T-cell (primary cell): ENCODE measurements at regions not wholly inside any gene's neighbourhood (a gene's known extent, or its start where the extent isn't known, plus 50 kb on each side); places are given as distances from the start of the nearest gene placed in this dataset.

Experiments used
- ATAC-seq, 4 experiments: fragments of 200-7000 bp in 3 of 4; fragments of 150-1000 bp in 1 of 4; cut with Tn5 transposase; replicated peaks in 1 of 4; 1 replicate in 3 of 4; 2 replicates in 1 of 4; pipeline ENCODE4 v1.10.0; 2021; ENCODE audit warnings: moderate library complexity in 3 of 4, mild to moderate bottlenecking in 2 of 4, moderate number of reproducible peaks in 1 of 4
- CTCF ChIA-PET, 2 donors: fragments of 300-600 bp; sonication (Branson Sonifier 250); formaldehyde crosslinking; loops; one replicate each; lab custom pipeline; 2022; ENCODE audit warnings: antibody characterized with exemption in 2 of 2; lab: Charles Lee
- POLR2A ChIA-PET, 2 donors: fragments of 300-600 bp; sonication (Branson Sonifier 250); formaldehyde crosslinking; loops; one replicate each; lab custom pipeline; 2022; ENCODE audit warnings: antibody characterized with exemption in 2 of 2; lab: Charles Lee
- DNase-seq, 35 experiments: peaks; one replicate each; pipeline versions ENCODE4 v3.0.0 to v3.0.0-alpha.2; 2013 to 2023
- H3K27ac ChIP-seq: one replicate; pipeline ENCODE4 v1.5.1; 2013; ENCODE audit warnings: low read length
- H3K27me3 ChIP-seq, 2 experiments: replicated peaks in 1 of 2; 1 replicate in 1 of 2; 2 replicates in 1 of 2; pipeline versions ENCODE4 v1.6.1 to v1.7.0; 2013; ENCODE audit warnings: low read length in 1 of 2, mixed read lengths in 1 of 2; ENCODE audit not compliant: control insufficient read depth in 2 of 2, insufficient read depth in 2 of 2; ENCODE audit errors: extremely low read depth in 1 of 2
- H3K36me3 ChIP-seq, 2 donors: 1 replicate in 1 of 2; 2 replicates in 1 of 2; pipeline versions ENCODE4 v1.6.1 to v1.7.0; 2013; ENCODE audit warnings: low read length in 1 of 2; ENCODE audit not compliant: control insufficient read depth in 2 of 2, insufficient read depth in 1 of 2; ENCODE audit errors: extremely low read depth in 1 of 2
- H3K4me1 ChIP-seq, 2 experiments: 1 replicate in 1 of 2; 2 replicates in 1 of 2; pipeline versions ENCODE4 v1.6.1 to v1.7.0; 2013; ENCODE audit warnings: low read length in 2 of 2, mixed read lengths in 1 of 2; ENCODE audit not compliant: insufficient read depth in 2 of 2, control insufficient read depth in 1 of 2; ENCODE audit errors: extremely low read depth in 1 of 2
- H3K4me3 ChIP-seq, 2 donors: 1 replicate in 1 of 2; 2 replicates in 1 of 2; pipeline versions ENCODE4 v1.5.1 to v1.7.0; 2013; ENCODE audit warnings: mild to moderate bottlenecking in 2 of 2, low read length in 1 of 2, moderate library complexity in 1 of 2; ENCODE audit not compliant: control insufficient read depth in 1 of 2; ENCODE audit errors: extremely low read depth in 1 of 2
- H3K9me3 ChIP-seq: 2 replicates; pipeline ENCODE4 v1.7.0; 2013
- H3K27ac Mint-ChIP-seq, 2 donors: one replicate each; pipeline ENCODE4 v1.8.0; 2020 to 2021; ENCODE audit warnings: mild to moderate bottlenecking in 2 of 2, mixed read lengths in 2 of 2
- H3K27me3 Mint-ChIP-seq, 2 donors: one replicate each; pipeline ENCODE4 v1.8.0; 2021 to 2022; ENCODE audit warnings: mixed read lengths in 2 of 2
- H3K36me3 Mint-ChIP-seq: one replicate; pipeline ENCODE4 v1.8.0; 2021; ENCODE audit warnings: mixed read lengths
- H3K4me1 Mint-ChIP-seq, 3 donors: one replicate each; pipeline ENCODE4 v1.8.0; 2020 to 2022; ENCODE audit warnings: mixed read lengths in 3 of 3, mild to moderate bottlenecking in 1 of 3
- H3K4me3 Mint-ChIP-seq, 3 donors: one replicate each; pipeline ENCODE4 v1.8.0; 2020 to 2022; ENCODE audit warnings: mild to moderate bottlenecking in 3 of 3, mixed read lengths in 3 of 3, moderate library complexity in 3 of 3
- H3K9me3 Mint-ChIP-seq, 3 donors: one replicate each; pipeline ENCODE4 v1.8.0; 2020 to 2022; ENCODE audit warnings: mixed read lengths in 3 of 3
- WGBS: methylation state at CpG from one replicate; pipeline ENCODE4 v1.1.5; 2013; ENCODE audit warnings: missing lambda C conversion rate; ENCODE audit not compliant: insufficient coverage; 5-methylcytosine and 5-hydroxymethylcytosine counted together

DNA sequence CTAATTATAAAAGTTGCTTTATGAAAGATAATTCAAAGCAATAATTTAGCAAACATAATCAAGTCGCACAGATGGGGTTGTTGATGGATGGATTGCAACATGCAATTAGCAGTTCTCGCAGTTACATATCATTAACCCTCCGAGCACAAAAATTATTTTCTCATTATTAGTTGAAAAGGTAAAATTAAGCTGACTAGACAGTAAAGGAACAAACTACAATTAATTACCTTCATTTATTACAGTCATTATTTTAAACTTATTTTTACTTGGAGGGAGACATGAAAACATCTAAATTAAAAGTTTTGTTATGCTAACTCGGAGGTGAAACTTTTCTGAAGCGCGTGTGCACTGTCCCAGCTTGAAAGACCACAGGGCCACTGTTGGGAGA lies 146.9 kb downstream of the PHETA1 start:
- Histone ChIP-seq H3K36me3 (no peaks in the 10 kb centered on the region), H3K27ac (no peak overlapping the region), H3K4me3 (no peak overlapping the region), H3K27me3 (peaks cover 0 to 20% of the 10 kb centered on the region in 2 experiments), H3K4me1 (no peaks in the 10 kb centered on the region), H3K9me3 (no peaks in the 10 kb centered on the region)
- no peak for ATAC-seq
- no peaks in the 10 kb centered on the region for H3K36me3 Mint-ChIP-seq
- DNase-seq = no peak
- ChIA-PET CTCF (no interaction called here), POLR2A (no interaction called here)
- H3K27me3 Mint-ChIP-seq = peaks cover 1 to 9% of the 10 kb centered on the region in 2 donors
- peaks cover 5 to 6% (median 5%) of the 10 kb centered on the region in 3 donors for H3K4me1 Mint-ChIP-seq
- 93% methylated on average over 3 of the region's 6 CpGs for WGBS
- H3K27ac Mint-ChIP-seq = no peak overlapping the region
- no peak overlapping the region for H3K4me3 Mint-ChIP-seq
- no peaks in the 10 kb centered on the region for H3K9me3 Mint-ChIP-seq

- DNase-seq = no peak
- 77% methylated on average over 9 of the region's 14 CpGs for WGBS
- Histone ChIP-seq H3K9me3 (no peaks in the 10 kb centered on the region), H3K4me1 (no peaks in the 10 kb centered on the region), H3K4me3 (no peak overlapping the region), H3K27me3 (peaks cover 0 to 18% of the 10 kb centered on the region in 2 experiments), H3K36me3 (no peaks in the 10 kb centered on the region), H3K27ac (no peak overlapping the region)
- Mint-ChIP-seq H3K36me3 (no peaks in the 10 kb centered on the region), H3K27me3 (peaks cover 5 to 10% of the 10 kb centered on the region in 2 donors), H3K4me1 (peaks cover 5 to 6% (median 5%) of the 10 kb centered on the region in 3 donors), H3K27ac (no peak overlapping the region), H3K4me3 (no peak overlapping the region), H3K9me3 (no peaks in the 10 kb centered on the region)
- no peak for ATAC-seq
- ChIA-PET POLR2A (no interaction called here), CTCF (interaction anchor here in 1 of 2 donors (0.6 kb wide), 2 partner anchors 123 to 266 kb away, joined by 3 to 8 read pairs; no protein-coding TSS in a partner anchor)
These were observed 147.6 kb downstream of the PHETA1 start for GRCh38 chr12:111221062-111222026.

DNA sequence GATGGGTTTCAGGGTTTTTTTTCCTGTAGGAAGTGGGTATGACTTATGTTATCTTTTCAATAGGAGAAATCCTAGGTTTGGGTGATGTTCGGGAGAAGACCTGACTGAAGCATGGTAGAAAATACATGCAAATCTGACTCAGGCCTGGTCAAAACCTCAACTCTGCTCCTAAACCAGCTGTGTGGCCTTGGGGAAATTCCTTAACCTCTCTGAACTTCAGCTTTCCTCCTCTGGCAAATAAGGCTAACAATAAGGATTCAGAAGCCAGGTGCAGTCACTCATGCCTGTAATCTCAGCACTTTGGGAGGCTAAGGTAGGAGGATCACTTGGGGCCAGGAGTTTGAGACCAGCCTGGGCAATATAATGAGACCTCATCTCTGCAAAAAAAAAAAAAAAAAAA lies 148.5 kb downstream of the PHETA1 start:
- DNase-seq (no peak), ATAC-seq (no peak)
- Mint-ChIP-seq H3K27me3 (peaks cover 6 to 7% of the 10 kb centered on the region in 2 donors), H3K27ac (no peak overlapping the region), H3K9me3 (no peaks in the 10 kb centered on the region), H3K4me3 (no peak overlapping the region), H3K36me3 (no peaks in the 10 kb centered on the region), H3K4me1 (peaks cover 5 to 6% (median 5%) of the 10 kb centered on the region in 3 donors)
- Histone ChIP-seq H3K4me3 (no peak overlapping the region), H3K4me1 (no peaks in the 10 kb centered on the region), H3K9me3 (no peaks in the 10 kb centered on the region), H3K36me3 (no peaks in the 10 kb centered on the region), H3K27ac (no peak overlapping the region), H3K27me3 (peaks cover 0 to 21% of the 10 kb centered on the region in 2 experiments)
- WGBS = 88% methylated on average over 1 of the region's 1 CpG
- POLR2A ChIA-PET = no interaction called here
- CTCF ChIA-PET = interaction anchor here in 1 of 2 donors (0.6 to 0.7 kb wide), 3 partner anchors 122 to 265 kb away, joined by 3 to 8 read pairs (median 6); no protein-coding TSS in a partner anchor

DNA sequence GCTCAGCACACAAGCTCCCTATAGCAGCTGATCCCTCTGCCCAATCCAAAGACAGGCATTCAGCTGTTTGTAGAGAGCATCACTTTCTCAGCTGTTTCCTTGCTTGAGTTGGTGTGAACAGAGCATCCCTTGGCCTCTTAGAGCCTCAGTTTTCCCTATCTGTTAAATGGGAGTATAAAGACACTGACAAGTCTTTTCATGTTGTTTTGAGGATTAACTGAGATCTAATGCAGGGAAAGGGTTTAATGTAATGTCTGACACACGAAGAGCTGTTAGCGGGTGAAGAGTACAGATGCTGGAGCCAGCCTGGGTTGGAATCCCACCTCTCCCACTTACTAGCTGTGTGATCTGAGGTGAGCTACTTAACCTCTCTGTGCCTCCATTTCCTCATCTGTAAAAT lies 149.5 kb downstream of the PHETA1 start:
- H3K27me3 ChIP-seq = peaks cover 0 to 19% of the 10 kb centered on the region in 2 experiments
- Mint-ChIP-seq H3K4me1 (peaks cover 1 to 2% (median 2%) of the 10 kb centered on the region in 3 donors), H3K4me3 (no peak overlapping the region), H3K27me3 (peaks cover 8 to 9% of the 10 kb centered on the region in 2 donors), H3K27ac (no peak overlapping the region), H3K36me3 (no peaks in the 10 kb centered on the region), H3K9me3 (no peaks in the 10 kb centered on the region)
- ATAC-seq (no peak), DNase-seq (no peak)
- no CpG with 5 or more reads among the region's 2 CpGs for WGBS
- H3K4me3 ChIP-seq = no peak overlapping the region
- H3K36me3 ChIP-seq = no peaks in the 10 kb centered on the region
- no peaks in the 10 kb centered on the region for H3K9me3 ChIP-seq
- H3K4me1 ChIP-seq = no peaks in the 10 kb centered on the region
- H3K27ac ChIP-seq = no peak overlapping the region
- ChIA-PET CTCF (no interaction called here), POLR2A (no interaction called here)

DNA sequence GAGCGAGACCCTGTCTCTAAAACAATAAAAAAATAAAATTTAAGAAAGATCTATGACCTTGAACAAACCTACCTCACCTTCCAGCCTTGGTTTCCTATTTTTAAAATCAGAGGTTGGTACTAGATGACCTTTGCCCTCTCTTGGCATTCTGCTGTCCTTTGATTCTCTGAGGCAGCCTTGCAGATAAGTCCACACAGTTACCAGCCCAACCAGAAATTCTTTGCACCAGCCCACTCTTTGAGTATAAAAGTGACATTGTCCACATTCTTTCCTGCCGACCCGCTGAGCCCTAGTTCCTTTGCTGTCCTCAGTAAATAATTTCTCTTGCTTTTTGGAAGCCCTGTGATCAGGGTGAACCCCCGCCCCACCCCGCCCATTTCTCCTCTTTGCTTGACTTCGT lies 150.4 kb downstream of the PHETA1 start:
- no peak overlapping the region for H3K4me3 Mint-ChIP-seq
- no peaks in the 10 kb centered on the region for H3K9me3 ChIP-seq
- no peaks in the 10 kb centered on the region for H3K36me3 Mint-ChIP-seq
- ATAC-seq (no peak), DNase-seq (no peak)
- no peak overlapping the region for H3K4me3 ChIP-seq
- H3K4me1 ChIP-seq = no peaks in the 10 kb centered on the region
- WGBS = 92% methylated on average over 5 of the region's 6 CpGs
- H3K9me3 Mint-ChIP-seq = no peaks in the 10 kb centered on the region
- no peaks in the 10 kb centered on the region for H3K36me3 ChIP-seq
- ChIA-PET POLR2A (no interaction called here), CTCF (no interaction called here)
- no peaks in the 10 kb centered on the region for H3K4me1 Mint-ChIP-seq
- H3K27ac Mint-ChIP-seq = no peak overlapping the region
- H3K27me3 Mint-ChIP-seq = peaks cover 8 to 9% of the 10 kb centered on the region in 2 donors
- no peak overlapping the region for H3K27ac ChIP-seq
- H3K27me3 ChIP-seq = peaks cover 0 to 19% of the 10 kb centered on the region in 2 experiments

DNA sequence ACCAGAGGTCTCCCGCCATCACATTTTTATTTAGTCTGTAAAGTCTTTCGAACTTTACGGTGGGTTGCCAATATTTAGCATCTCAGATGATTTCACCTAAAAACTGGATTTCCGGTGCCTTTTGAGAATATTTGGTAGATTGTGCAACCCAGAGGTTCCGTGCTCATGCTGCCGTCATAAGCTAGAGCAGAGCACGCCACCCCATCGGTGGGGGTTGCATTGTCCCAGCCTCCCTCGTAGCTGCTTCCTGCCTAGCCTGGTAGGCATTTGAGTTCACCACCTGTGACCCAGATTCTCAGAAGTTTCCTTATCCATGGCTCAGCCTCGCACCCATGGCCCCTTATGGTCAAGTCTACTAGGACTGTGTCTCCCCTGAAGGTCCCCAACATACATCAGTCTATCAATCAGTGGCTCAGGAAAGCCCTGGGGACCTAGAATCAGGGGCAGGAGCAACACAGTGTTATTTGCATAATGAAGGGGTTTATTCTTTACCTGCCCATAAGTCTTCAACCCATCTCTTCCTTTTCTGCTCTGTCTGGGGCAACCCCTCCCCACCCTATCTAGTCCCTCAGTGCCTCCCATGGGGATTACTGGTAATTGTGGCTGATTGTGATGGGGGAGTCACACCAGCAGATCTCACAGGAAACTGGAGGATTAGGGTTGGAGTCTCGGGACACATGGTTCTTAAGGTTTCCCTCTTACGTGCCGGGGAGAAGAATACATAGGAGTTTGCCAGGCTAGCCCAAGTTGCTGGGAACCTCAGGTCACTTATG lies 152.3 kb downstream of the PHETA1 start:
- ATAC-seq (no peak), DNase-seq (no peak)
- ChIA-PET POLR2A (no interaction called here), CTCF (no interaction called here)
- Histone ChIP-seq H3K9me3 (no peaks in the 10 kb centered on the region), H3K4me1 (no peaks in the 10 kb centered on the region), H3K27ac (no peak overlapping the region), H3K4me3 (no peak overlapping the region), H3K36me3 (no peaks in the 10 kb centered on the region), H3K27me3 (peaks cover 0 to 21% of the 10 kb centered on the region in 2 experiments)
- Mint-ChIP-seq H3K4me1 (no peaks in the 10 kb centered on the region), H3K27me3 (peaks cover 10 to 18% of the 10 kb centered on the region in 2 donors), H3K9me3 (no peaks in the 10 kb centered on the region), H3K27ac (no peak overlapping the region), H3K36me3 (no peaks in the 10 kb centered on the region), H3K4me3 (no peak overlapping the region)
- 84% methylated on average over 10 of the region's 13 CpGs for WGBS
